Heart left ventricle (tissue), 16 donors: ENCODE measurements at regions not wholly inside any gene's neighbourhood (a gene's known extent, or its start where the extent isn't known, plus 50 kb on each side); places are given as distances from the start of the nearest gene placed in this dataset.

Experiments
- ATAC-seq, 4 donors: fragments of 200-7000 bp; cut with Tn5 transposase; one replicate each; pipeline ENCODE4 v1.9.1; 2020 to 2022; ENCODE audit warnings: moderate library complexity in 4 of 4, mild to moderate bottlenecking in 3 of 4, moderate number of reproducible peaks in 1 of 4
- DNase-seq, 5 donors: peaks; one replicate each; pipeline ENCODE4 v3.0.0-alpha.2; 2020
- H3K27ac ChIP-seq, 12 donors: fragments of 200-600 bp; sonication (generic) in 4 of 12; one replicate each; pipeline versions ENCODE4 v1.5.0 to v1.8.0; 2016 to 2022; ENCODE audit warnings: mild to moderate bottlenecking in 2 of 12
- H3K27me3 ChIP-seq, 9 donors: fragments of 200-600 bp; sonication (generic) in 2 of 9; one replicate each; pipeline versions ENCODE4 v1.5.1 to v1.8.0; 2016 to 2022; ENCODE audit warnings: mild to moderate bottlenecking in 3 of 9
- H3K36me3 ChIP-seq, 9 donors: fragments of 200-600 bp; sonication (generic) in 2 of 9; one replicate each; pipeline versions ENCODE4 v1.5.0 to v1.8.0; 2018 to 2022; ENCODE audit warnings: mild to moderate bottlenecking in 2 of 9
- H3K4me1 ChIP-seq, 12 donors: fragments of 200-600 bp; sonication (generic) in 4 of 12; one replicate each; pipeline versions ENCODE4 v1.5.0 to v1.8.0; 2016 to 2022; ENCODE audit warnings: mild to moderate bottlenecking in 3 of 12
- H3K4me3 ChIP-seq, 12 donors: fragments of 200-600 bp; sonication (generic) in 4 of 12; one replicate each; pipeline versions ENCODE4 v1.5.0 to v1.8.0; 2017 to 2022; ENCODE audit warnings: mild to moderate bottlenecking in 9 of 12, moderate library complexity in 4 of 12
- H3K9me3 ChIP-seq, 12 donors: fragments of 200-600 bp; sonication (generic) in 4 of 12; one replicate each; pipeline versions ENCODE4 v1.5.0 to v1.8.0; 2016 to 2022; ENCODE audit warnings: mild to moderate bottlenecking in 1 of 12
- CTCF ChIP-seq, 12 donors: fragments of 200-600 bp; sonication (generic) in 4 of 12; IDR thresholded peaks; one replicate each; pipeline versions ENCODE4 v1.5.0 to v1.8.0; 2018 to 2022; ENCODE audit warnings: antibody characterized with exemption in 12 of 12, mild to moderate bottlenecking in 5 of 12
- POLR2A ChIP-seq, 2 donors: fragments of 450-650 bp; IDR thresholded peaks; one replicate each; pipeline ENCODE4 v1.6.1; 2017; ENCODE audit warnings: antibody characterized with exemption in 2 of 2, mild to moderate bottlenecking in 2 of 2, moderate library complexity in 2 of 2
- WGBS, 4 donors: extraction: QIAGEN DNeasy Blood & Tissue Kit in 2 of 4; methylation state at CpG; one replicate each; pipeline versions ENCODE4 v1.1.5 to v1.1.7; 2013 to 2018; 5-methylcytosine and 5-hydroxymethylcytosine counted together
- intact Hi-C, 10 donors: fragments of 100-400 bp; cut with DNase I; formaldehyde crosslinking; loops; one replicate each; pipeline versions ENCODE4 v1.11.1 to v1.14.2; 2022
- donor health status: ischemic (EF 13 %, LVEDD 7.1; RV severe dilation, severe dysfunction).
- donor health status: healthy with polysubstance abuse.
- donor health status: DM: no; HTN: yes; CAD: no.
- donor health status: DM: no; HTN: no; CAD: no.
- donor health status: ischemic (EF 25% LVEDD 6.9; RV normal size, moderate dysfunction).
- donor health status: ischemic (EF 25% LVEDD 5.7; RV mildly dilated, moderate dysfunction).
- donor health status: healthy.
- donor health status: DM: yes; HTN: yes; CAD: no.
- donor health status: ischemic (EF 35%, LVEDD 5.7; RV mildly dilated, moderate dysfunction).
- donor health status: nonischemic (EF 11% LVEDD 7.7; RV severe dilation, severe dysfunction).
- donor health status: DM: yes; HTN: yes; CAD: no.
- donor health status: PGD.
- donor health status: ischemic (EF 29% LVEDD 5.4; RV normal size, mild dysfunction).
- donor health status: nonischemic (EF 23%, LVEDD 6.1; RV moderate dilation, normal function).

GRCh38 chr11:30763951-30764350 is 177.8 kb upstream of the MPPED2 start:
- no peak for ATAC-seq
- intact Hi-C loops: no loop called here
- no peak overlapping the region for H3K4me3 ChIP-seq
- TF ChIP-seq POLR2A (IDR thresholded peaks at IDR 0.05): no peak
- TF ChIP-seq CTCF (IDR thresholded peaks at IDR 0.05): no peak
- H3K27ac ChIP-seq: no peak overlapping the region
- no peaks in the 10 kb centered on the region for H3K4me1 ChIP-seq
- WGBS, 4 donors: 95 to 98% (median 95%) methylated on average over 5 of the region's 5 CpGs
- peaks cover 0 to 20% (median 9%) of the 10 kb centered on the region in 12 donors for H3K9me3 ChIP-seq
- H3K27me3 ChIP-seq: no peaks in the 10 kb centered on the region
- H3K36me3 ChIP-seq: no peaks in the 10 kb centered on the region
- DNase-seq: no peak

- Histone ChIP-seq H3K4me3 (no peak overlapping the region), H3K4me1 (no peaks in the 10 kb centered on the region), H3K27ac (no peak overlapping the region), H3K9me3 (peaks cover 0 to 20% (median 9%) of the 10 kb centered on the region in 12 donors), H3K27me3 (no peaks in the 10 kb centered on the region), H3K36me3 (no peaks in the 10 kb centered on the region)
- ATAC-seq: no peak
- WGBS, 4 donors: 94 to 97% (median 96%) methylated on average over 2 of the region's 2 CpGs
- no peak for DNase-seq
- intact Hi-C loops: no loop called here
- TF ChIP-seq POLR2A (IDR thresholded peaks at IDR 0.05) (no peak), CTCF (IDR thresholded peaks at IDR 0.05) (no peak)
Observed at GRCh38 chr11:30762188-30762587, 176.0 kb upstream of the MPPED2 start.

GRCh38 chr11:30760345-30760744 is 174.2 kb upstream of the MPPED2 start:
- H3K4me3 ChIP-seq: no peak overlapping the region
- no peaks in the 10 kb centered on the region for H3K4me1 ChIP-seq
- no peaks in the 10 kb centered on the region for H3K27me3 ChIP-seq
- no peak overlapping the region for H3K27ac ChIP-seq
- H3K9me3 ChIP-seq: peaks cover 0 to 20% (median 9%) of the 10 kb centered on the region in 12 donors
- ATAC-seq (no peak), DNase-seq (no peak)
- TF ChIP-seq POLR2A (IDR thresholded peaks at IDR 0.05): no peak
- TF ChIP-seq CTCF (IDR thresholded peaks at IDR 0.05): no peak
- intact Hi-C loops: no loop called here
- no peaks in the 10 kb centered on the region for H3K36me3 ChIP-seq

- no peak for ATAC-seq
Observed at GRCh38 chr11:30758946-30759504, 172.9 kb upstream of the MPPED2 start.

More at GRCh38 chr11:30758946-30759504, 172.9 kb upstream of the MPPED2 start:
- Histone ChIP-seq H3K4me1 (no peaks in the 10 kb centered on the region), H3K9me3 (peaks cover 0 to 20% (median 9%) of the 10 kb centered on the region in 12 donors), H3K27me3 (no peaks in the 10 kb centered on the region), H3K4me3 (no peak overlapping the region), H3K27ac (no peak overlapping the region), H3K36me3 (no peaks in the 10 kb centered on the region)
- TF ChIP-seq CTCF (IDR thresholded peaks at IDR 0.05): no peak
- WGBS, 4 donors: 58 to 75% (median 66%) methylated on average over 11 of the region's 11 CpGs
- no peak for DNase-seq
- intact Hi-C loops: no loop called here
